Muscle layer of colon (tissue), 2 donors: ENCODE measurements at regions not wholly inside any gene's neighbourhood (a gene's known extent, or its start where the extent isn't known, plus 50 kb on each side); places are given as distances from the start of the nearest gene placed in this dataset.

Experiments used
- H3K27ac ChIP-seq: one replicate; pipeline ENCODE4 v1.7.0; 2013; ENCODE audit warnings: low read depth, mild to moderate bottlenecking, low read length, moderate library complexity
- H3K27me3 ChIP-seq, 2 donors: one replicate each; pipeline ENCODE4 v1.7.0; 2013; ENCODE audit warnings: low read length in 2 of 2, mild to moderate bottlenecking in 2 of 2; ENCODE audit not compliant: insufficient read depth in 2 of 2, control insufficient read depth in 1 of 2
- H3K36me3 ChIP-seq: one replicate; pipeline ENCODE4 v1.7.0; 2013; ENCODE audit warnings: mild to moderate bottlenecking, low read length; ENCODE audit not compliant: insufficient read depth
- H3K4me1 ChIP-seq: one replicate; pipeline ENCODE4 v1.7.0; 2013; ENCODE audit warnings: mild to moderate bottlenecking, low read length; ENCODE audit not compliant: insufficient read depth
- H3K4me3 ChIP-seq, 2 donors: one replicate each; pipeline ENCODE4 v1.7.0; 2013; ENCODE audit warnings: low read length in 2 of 2, low read depth in 1 of 2, mild to moderate bottlenecking in 1 of 2, moderate library complexity in 1 of 2
- H3K9ac ChIP-seq: one replicate; pipeline ENCODE4 v1.7.0; 2013; ENCODE audit warnings: low read length
- H3K9me3 ChIP-seq: one replicate; pipeline ENCODE4 v1.7.0; 2013; ENCODE audit warnings: mild to moderate bottlenecking, low read length
- donor health status: abdominal sarcoma.
- donor health status: Adenocarcinoma of cecum.

GRCh38 chr3:81951106-81951505 is 189.7 kb upstream of the GBE1 start:
- Histone ChIP-seq H3K4me1 (no peaks in the 10 kb centered on the region), H3K27ac (no peak overlapping the region), H3K9ac (no peak overlapping the region), H3K36me3 (no peaks in the 10 kb centered on the region), H3K4me3 (no peak overlapping the region), H3K9me3 (no peaks in the 10 kb centered on the region), H3K27me3 (no peaks in the 10 kb centered on the region)

GRCh38 chr3:81947359-81947758 is 185.9 kb upstream of the GBE1 start:
- no peak overlapping the region for H3K9ac ChIP-seq

GRCh38 chr3:81938681-81939080 is 177.2 kb upstream of the GBE1 start:
- no peaks in the 10 kb centered on the region for H3K4me1 ChIP-seq
- H3K4me3 ChIP-seq, result no peak overlapping the region
- no peak overlapping the region for H3K9ac ChIP-seq
- H3K36me3 ChIP-seq, result no peaks in the 10 kb centered on the region
- no peak overlapping the region for H3K27ac ChIP-seq
- no peaks in the 10 kb centered on the region for H3K9me3 ChIP-seq
- H3K27me3 ChIP-seq, result no peaks in the 10 kb centered on the region

More at GRCh38 chr3:81947359-81947758, 185.9 kb upstream of the GBE1 start:
- no peak overlapping the region for H3K4me3 ChIP-seq
- no peaks in the 10 kb centered on the region for H3K27me3 ChIP-seq
- H3K9me3 ChIP-seq, result peaks cover 8% of the 10 kb centered on the region
- H3K4me1 ChIP-seq, result no peaks in the 10 kb centered on the region
- H3K27ac ChIP-seq, result no peak overlapping the region
- no peaks in the 10 kb centered on the region for H3K36me3 ChIP-seq

- H3K36me3 ChIP-seq, result no peaks in the 10 kb centered on the region
- no peak overlapping the region for H3K9ac ChIP-seq
- H3K4me1 ChIP-seq, result no peaks in the 10 kb centered on the region
- H3K9me3 ChIP-seq, result no peaks in the 10 kb centered on the region
- no peak overlapping the region for H3K27ac ChIP-seq
- no peak overlapping the region for H3K4me3 ChIP-seq
- H3K27me3 ChIP-seq, result no peaks in the 10 kb centered on the region
Observed at GRCh38 chr3:81936817-81937216, 175.4 kb upstream of the GBE1 start.

- Histone ChIP-seq H3K27ac (no peak overlapping the region), H3K36me3 (no peaks in the 10 kb centered on the region), H3K4me1 (no peaks in the 10 kb centered on the region), H3K4me3 (no peak overlapping the region), H3K27me3 (no peaks in the 10 kb centered on the region), H3K9ac (no peak overlapping the region), H3K9me3 (no peaks in the 10 kb centered on the region)
Observed at GRCh38 chr3:81932681-81933080, 171.2 kb upstream of the GBE1 start.

- Histone ChIP-seq H3K4me1 (no peaks in the 10 kb centered on the region), H3K4me3 (no peak overlapping the region)
Observed at GRCh38 chr3:81931265-81932251, 170.1 kb upstream of the GBE1 start.

GRCh38 chr3:81929697-81930096 is 168.3 kb upstream of the GBE1 start:
- Histone ChIP-seq H3K27ac (no peak overlapping the region), H3K36me3 (no peaks in the 10 kb centered on the region), H3K27me3 (no peaks in the 10 kb centered on the region), H3K4me3 (no peak overlapping the region), H3K9ac (no peak overlapping the region), H3K4me1 (no peaks in the 10 kb centered on the region), H3K9me3 (no peaks in the 10 kb centered on the region)

More at GRCh38 chr3:81931265-81932251, 170.1 kb upstream of the GBE1 start:
- H3K27me3 ChIP-seq, result no peaks in the 10 kb centered on the region
- H3K9ac ChIP-seq, result no peak overlapping the region
- H3K27ac ChIP-seq, result no peak overlapping the region
- no peaks in the 10 kb centered on the region for H3K9me3 ChIP-seq
- H3K36me3 ChIP-seq, result no peaks in the 10 kb centered on the region

- H3K9me3 ChIP-seq, result no peaks in the 10 kb centered on the region
- H3K27me3 ChIP-seq, result no peaks in the 10 kb centered on the region
- no peak overlapping the region for H3K9ac ChIP-seq
- no peak overlapping the region for H3K4me3 ChIP-seq
- no peaks in the 10 kb centered on the region for H3K4me1 ChIP-seq
- no peaks in the 10 kb centered on the region for H3K36me3 ChIP-seq
- H3K27ac ChIP-seq, result no peak overlapping the region
Observed at GRCh38 chr3:81927811-81928210, 166.4 kb upstream of the GBE1 start.

GRCh38 chr3:81925385-81925784 is 163.9 kb upstream of the GBE1 start:
- H3K4me1 ChIP-seq, result no peaks in the 10 kb centered on the region
- no peak overlapping the region for H3K27ac ChIP-seq
- H3K36me3 ChIP-seq, result no peaks in the 10 kb centered on the region
- H3K4me3 ChIP-seq, result no peak overlapping the region
- no peaks in the 10 kb centered on the region for H3K9me3 ChIP-seq
- no peaks in the 10 kb centered on the region for H3K27me3 ChIP-seq
- H3K9ac ChIP-seq, result no peak overlapping the region

- H3K27ac ChIP-seq, result no peak overlapping the region
- no peaks in the 10 kb centered on the region for H3K36me3 ChIP-seq
- no peaks in the 10 kb centered on the region for H3K27me3 ChIP-seq
- no peak overlapping the region for H3K9ac ChIP-seq
- no peaks in the 10 kb centered on the region for H3K9me3 ChIP-seq
- H3K4me3 ChIP-seq, result no peak overlapping the region
- no peaks in the 10 kb centered on the region for H3K4me1 ChIP-seq
Observed at GRCh38 chr3:81923038-81923437, 161.6 kb upstream of the GBE1 start.

GRCh38 chr3:81922404-81922803 is 161.0 kb upstream of the GBE1 start:
- Histone ChIP-seq H3K9me3 (no peaks in the 10 kb centered on the region), H3K4me1 (no peaks in the 10 kb centered on the region), H3K4me3 (no peak overlapping the region), H3K36me3 (no peaks in the 10 kb centered on the region), H3K27me3 (no peaks in the 10 kb centered on the region), H3K27ac (no peak overlapping the region), H3K9ac (no peak overlapping the region)

- no peak overlapping the region for H3K27ac ChIP-seq
- H3K4me1 ChIP-seq, result no peaks in the 10 kb centered on the region
- no peaks in the 10 kb centered on the region for H3K27me3 ChIP-seq
- H3K9me3 ChIP-seq, result no peaks in the 10 kb centered on the region
- no peaks in the 10 kb centered on the region for H3K36me3 ChIP-seq
- no peak overlapping the region for H3K9ac ChIP-seq
- H3K4me3 ChIP-seq, result no peak overlapping the region
Observed at GRCh38 chr3:81920816-81921215, 159.4 kb upstream of the GBE1 start.
